Activated gamma-delta T cell treated with anti-CD3 and anti-CD28 coated beads, Interleukin-2, amount 50 U/mL, for 16 hours (primary cell): ENCODE measurements at regions not wholly inside any gene's neighbourhood (a gene's known extent, or its start where the extent isn't known, plus 50 kb on each side); places are given as distances from the start of the nearest gene placed in this dataset.
"Not testable (repeated sequence)": the region's sequence is repeated elsewhere in the genome, so short reads cannot be mapped to it uniquely, and the experiment has no call there.

Experiments used
- DNase-seq: peaks from one replicate; pipeline ENCODE4 v3.0.0-alpha.2; 2020; ENCODE audit warnings: low read depth

DNA sequence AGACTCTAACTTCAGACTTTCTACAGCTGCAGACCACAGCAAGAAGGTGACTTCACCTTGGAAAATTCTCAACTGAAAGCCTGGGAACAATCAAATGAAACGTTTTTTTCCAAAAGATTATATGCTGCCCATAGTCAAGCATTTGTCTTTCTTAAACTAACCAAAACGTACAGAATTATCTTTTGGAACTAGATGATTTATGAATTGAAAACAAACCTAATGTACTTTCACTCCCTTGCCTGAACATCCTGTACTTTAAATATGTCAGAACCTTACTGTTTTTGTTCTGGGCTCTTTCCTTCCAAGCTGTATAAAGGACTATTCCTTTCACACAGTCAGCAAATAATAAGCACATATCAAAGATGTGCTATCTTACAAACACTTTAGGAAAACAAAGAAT is 62.4 kb upstream of the TNFAIP3 start:
- DNase-seq: no peak

DNA sequence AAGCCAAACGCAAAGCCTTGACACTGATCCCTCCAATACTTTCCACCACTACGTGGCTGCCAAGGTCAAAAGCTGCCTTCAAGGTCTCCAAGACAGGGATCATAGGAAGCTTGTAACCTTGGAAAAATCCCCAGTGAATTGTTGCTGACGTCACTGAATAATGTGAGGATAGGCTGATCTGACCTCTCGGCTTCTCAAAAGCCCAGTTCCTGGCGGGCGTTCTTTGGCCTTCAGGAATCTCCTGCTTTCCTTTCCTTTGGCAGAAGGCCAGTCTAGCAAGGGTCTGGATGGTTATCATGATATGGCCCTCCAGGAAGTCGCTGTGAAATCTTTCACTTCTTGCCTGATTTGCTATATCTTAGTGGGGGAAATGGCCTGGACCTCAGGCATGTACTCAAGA is 61.4 kb upstream of the TNFAIP3 start:
- no peak for DNase-seq

DNA sequence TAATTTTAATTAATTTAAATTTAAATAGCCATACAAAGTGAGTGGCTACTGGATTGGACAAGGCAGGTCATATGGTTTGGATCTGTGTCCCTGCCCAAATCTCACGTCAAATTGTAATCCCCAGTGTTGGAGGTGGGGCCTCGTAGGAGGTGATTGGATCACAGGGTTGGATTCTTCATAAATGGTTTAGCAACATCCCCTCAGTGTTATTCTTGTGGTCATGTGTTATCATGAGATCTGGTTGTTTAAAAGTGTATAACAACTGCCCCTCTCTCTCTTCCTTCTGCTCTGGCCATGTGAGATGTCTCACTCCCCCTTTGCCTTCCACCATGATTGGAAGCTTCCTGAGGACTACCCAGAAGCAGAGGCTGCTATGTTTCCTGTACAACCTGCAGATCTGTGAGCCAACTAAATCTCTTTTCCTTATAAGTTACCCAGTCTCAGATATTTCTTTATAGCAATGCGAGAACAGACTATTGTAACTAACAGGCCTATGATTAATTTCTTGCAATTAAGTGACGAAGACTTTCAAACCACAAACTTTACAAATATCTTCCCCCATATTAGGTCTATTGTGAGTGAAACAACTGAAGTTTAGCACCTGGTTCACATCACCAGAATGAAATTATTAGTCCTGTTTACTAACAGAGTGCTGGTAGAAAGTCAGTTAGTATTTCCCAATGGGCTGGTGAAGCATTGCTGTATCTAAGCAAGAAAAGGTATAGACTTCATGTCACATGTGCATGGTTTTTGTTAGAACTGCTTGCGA is 60.0 kb upstream of the TNFAIP3 start:
- no peak for DNase-seq

DNA sequence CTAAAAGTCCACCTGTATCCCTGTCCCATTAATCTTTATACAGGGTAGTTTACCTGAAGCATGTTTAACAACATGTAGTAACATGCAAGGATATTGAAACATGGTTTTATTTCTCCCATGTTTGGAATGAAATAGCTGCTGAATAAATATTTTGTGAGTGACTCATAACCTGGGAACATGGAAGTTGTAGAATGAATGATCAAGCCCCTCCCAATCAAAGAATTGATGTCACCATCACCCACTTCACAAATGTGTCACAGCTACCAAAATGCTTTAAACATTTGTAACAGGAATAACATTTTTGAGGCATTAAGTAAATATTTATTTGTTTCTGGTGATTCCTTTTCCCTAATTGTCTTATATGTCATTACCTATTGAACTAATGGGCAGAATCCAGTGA is 58.9 kb upstream of the TNFAIP3 start:
- no peak for DNase-seq

DNA sequence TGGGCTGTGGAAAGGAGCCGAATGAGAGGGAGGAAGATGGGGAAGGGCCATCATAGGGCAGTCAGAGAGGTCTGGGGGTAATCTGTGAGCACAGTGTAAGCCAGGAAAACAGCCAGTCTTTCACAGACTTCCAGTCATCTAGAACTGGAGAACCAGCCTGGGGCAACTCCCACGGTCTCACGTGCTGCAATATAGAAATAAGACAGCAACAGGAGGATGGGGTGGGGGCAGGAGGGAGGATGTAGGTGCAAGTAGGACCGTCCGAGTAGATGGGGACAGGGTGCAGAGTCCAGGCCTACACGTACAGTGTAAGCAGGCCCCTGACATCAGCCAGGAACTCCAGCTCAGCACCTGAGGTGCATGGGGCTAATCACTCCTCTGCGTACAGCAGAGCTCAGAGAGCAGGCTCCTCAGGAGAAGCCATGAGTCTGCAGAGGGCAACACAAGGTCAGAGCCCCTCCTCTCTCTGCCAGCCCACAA is 58.2 kb upstream of the TNFAIP3 start:
- DNase-seq: no peak

DNA sequence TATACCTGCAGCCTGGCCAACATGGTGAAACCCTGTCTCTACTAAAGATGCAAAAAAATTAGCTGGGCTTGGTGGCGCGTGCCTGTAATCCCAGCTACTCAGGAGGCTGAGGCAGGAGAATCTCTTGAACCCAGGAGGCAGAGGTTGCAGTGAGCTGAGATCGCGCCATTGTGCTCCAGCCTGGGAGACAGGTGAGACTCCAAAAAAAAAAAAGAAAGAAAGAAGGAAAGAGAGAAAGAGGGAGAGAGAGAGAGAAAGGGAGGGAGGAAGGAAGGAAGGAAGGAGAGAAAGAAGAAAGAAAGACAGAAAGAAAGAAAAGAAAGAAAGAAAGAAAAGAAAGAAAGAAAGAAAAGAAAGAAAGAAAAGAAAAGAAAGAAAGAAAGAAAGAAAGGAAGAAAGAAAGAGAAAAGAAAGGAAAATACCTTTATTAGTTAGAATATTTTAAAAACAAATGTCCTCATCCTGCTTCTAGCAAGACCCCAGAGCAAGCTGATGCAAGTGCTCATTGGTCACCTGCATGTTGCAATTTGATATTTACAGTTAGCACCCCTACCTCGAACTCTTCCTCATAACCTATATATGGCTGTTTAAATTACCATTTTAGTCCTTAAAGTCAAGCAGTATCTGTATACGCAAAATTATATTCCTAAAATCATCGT is 57.0 kb upstream of the TNFAIP3 start:
- not testable (repeated sequence) for DNase-seq

DNA sequence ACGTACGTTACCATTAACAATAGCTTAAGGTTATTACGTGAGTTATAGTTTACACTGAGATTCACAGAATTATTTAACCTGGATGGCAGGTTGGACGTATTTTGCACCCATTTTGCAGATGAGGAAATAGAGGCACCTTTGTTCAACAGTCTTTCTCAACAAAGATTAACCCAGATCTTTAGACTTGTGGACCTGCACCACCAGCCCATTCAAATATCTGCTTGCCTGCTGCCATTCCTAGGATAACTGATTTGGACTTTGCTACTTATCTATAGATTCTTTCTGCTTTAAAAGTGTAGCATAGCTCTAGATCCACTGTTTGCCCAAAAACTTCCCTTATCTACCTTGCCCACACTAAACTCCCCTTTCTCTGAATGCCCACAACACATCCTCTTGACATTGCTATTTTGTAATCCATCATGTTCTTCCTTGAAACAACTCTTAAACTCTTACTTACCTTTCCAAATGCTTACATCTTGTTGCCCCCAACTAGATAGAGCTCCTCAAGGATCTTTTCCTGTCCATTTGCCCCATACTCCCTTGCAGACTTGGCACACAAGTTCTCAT is 56.4 kb upstream of the TNFAIP3 start:
- DNase-seq: no peak

DNA sequence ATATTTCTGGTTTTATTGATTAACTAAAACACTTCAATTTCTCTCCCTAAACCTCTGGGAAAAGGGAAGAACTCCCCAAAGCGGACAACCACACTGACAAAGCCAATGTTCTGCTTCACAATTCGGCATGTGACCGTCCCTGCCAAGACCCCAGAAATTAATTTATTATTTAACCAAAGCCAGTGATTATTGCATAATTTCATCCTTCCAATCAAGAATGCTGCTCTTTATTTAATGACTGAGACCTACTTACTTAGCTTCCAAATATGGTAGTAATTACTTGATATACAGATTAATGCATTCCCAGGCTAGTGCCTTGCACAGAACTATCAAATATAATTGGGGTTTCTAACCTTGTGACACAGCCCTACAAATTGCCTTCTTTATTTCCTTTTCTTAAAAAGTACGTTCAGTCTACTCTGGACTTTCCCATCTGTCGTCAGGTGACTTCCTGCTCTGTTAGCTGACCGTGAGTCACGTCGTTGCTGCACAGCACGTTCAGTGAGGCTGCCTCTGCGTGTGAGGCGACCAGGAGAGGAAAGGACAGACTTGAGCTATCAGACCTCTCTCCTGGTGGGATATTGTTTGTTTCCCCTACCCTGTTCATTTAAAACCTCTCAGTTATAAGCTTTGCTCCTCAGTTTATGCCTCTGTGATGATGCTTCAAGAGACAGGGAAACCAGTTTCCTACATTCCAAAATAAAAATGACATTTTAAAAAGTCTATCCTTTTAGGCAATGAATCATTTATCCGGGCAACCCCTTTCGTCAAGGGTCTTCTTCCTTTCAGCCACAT is 55.7 kb upstream of the TNFAIP3 start:
- peak; percentile 67 for DNase-seq

DNA sequence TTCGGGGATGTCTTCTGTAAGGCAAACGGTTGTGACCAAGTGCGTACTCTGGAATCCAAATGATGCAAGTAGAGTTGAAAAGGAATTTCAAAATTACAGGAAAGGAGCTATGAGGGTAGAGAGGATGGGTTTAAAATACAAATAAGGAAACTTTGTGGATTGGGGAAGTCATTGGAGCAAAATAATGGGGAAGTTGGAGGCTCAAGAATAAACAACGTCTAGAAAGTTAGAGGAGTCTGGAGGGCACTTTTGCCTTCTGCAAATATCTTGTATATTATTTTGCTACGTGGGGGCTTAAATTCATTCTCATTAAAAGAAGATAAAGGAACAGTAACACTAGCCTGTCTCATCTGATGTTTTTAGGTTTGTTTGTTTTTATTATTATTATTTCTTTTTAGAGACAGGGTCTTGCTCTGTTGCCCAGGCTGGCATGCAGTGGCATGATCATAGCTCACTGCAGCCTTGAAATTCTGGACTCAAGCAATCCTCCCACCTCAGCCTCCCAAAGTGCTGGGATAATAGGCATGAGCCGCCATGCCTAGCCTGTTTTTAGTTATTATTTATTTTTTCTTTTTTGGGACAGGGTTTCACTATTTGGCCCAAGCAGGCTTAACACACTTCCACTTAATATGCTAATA is 55.0 kb upstream of the TNFAIP3 start:
- DNase-seq: no peak

DNA sequence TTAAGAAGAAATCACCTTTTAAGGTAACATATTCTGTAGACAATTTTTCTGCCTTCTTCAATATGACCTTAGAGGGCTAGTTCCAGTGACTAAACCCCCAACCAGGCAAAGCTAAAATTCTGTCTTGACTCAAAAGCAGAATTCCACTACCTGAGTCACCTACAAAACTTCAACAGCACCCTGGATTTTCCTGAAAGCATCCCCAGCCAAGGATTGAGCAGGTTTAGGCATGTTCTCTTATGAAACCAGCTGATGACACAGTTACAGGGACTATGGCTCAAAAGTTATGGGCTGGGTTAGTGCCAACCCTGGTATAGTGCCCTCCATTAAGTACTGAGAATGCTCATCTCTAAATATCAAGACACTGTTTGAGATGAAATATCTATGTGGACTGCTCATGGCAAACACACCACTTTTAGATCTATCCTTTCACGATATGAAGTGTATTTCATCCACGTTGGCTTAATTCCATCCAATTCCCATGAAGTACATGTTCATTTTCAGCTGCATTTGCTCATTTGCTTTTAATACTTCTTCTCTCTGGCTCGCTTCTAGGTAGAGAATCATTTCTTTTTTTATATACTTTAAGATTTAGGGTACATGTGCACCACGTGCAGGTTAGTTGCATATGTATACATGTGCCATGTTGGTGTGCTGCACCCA is 53.6 kb upstream of the TNFAIP3 start:
- DNase-seq: no peak

DNA sequence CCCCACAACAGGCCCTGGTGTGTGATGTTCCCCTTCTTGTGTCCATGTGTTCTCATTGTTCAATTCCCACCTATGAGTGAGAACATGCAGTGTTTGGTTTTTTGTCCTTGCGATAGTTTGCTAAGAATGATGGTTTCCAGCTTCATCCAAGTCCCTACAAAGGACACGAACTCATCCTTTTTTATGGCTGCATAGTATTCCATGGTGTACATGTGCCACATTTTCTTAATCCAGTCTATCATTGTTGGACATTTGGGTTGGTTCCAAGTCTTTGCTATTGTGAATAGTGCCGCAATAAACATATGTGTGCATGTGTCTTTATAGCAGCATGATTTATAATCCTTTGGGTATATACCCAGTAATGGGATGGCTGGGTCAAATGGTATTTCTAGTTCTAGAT is 53.0 kb upstream of the TNFAIP3 start:
- DNase-seq: not testable (repeated sequence)

DNA sequence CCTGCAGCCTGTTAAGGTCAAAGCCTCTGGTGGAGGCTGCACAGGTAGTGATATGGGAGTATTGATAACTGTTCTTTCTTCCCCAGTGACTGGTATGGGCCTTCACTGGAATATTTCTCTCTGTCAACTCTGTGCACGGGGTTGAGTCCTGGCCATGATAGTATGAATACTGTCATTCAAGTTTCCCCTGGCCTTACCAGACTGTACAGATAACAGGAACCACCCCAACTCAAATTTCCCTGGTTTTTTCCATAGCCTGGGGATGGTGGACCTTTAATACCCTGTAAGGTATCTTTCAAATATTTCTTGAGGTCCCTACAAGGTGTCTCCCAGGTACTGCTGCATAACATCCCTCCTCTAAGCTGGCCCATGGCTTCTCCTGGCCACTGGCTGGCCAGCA is 51.4 kb upstream of the TNFAIP3 start:
- DNase-seq: no peak

DNA sequence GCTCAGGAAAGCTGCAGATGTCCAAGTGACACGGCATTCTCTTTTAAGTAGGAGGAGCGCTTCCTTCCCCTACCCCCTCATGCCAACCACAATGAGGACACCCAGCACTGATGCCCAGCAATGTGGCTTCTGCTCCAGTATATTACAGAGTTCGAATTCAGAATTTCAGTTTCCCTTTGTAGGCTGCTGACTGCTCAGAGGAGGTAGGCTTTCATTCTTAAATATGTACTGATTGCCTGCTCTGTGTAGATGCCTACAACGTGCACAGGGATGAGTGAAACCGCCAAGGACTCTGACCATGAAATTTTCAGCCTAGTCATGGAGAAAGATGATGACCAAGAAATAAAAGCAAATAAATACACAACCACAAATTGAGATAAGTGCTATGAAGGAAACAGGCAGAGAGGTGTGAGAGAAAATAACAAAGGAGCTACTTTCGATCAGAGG is 50.9 kb upstream of the TNFAIP3 start:
- no peak for DNase-seq

DNA sequence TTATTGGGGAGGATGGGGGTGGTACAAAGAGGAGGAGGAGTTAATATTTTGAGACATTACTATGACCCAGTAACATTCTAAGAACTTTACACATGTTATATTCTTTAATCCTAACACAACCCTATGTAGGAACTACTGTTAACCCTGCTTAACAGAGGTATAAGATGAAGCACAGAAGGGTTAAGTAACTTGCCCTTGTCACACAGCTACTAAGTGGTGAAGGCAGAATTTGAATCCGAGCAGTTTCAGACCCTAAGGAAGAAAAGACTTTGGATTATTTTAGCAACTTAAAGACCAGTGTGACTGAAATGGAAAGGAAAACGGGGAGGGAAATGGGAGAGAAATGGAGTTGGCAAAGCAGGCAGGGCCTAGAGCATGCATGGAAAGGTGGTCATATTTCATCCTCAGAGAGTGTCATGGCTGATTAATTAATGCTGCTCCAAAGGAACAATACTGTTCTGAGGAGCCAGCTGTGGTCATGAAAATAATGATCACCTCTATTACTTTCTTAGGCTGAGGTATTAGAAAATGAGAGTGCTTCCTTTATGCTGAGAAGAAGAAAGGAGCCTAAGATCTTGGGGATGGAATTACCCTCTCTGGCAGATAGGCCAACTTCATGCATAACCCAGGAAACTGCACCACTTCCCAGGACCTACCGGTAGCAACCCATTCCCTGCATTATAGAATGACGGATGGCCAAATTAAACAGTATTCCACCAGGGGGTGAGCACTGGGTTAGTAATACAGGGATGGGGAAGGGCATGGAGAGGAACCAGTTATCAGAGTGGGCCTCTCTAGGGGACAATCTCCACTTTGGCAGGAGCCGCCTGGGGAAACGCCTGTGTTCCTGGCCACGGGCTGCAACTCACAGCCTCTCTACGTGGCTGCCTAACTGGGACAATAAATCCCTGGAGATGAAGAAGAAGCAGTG is 50.1 kb upstream of the TNFAIP3 start:
- DNase-seq: no peak
